Small intestine (tissue), 7 donors: ENCODE measurements at regions not wholly inside any gene's neighbourhood (a gene's known extent, or its start where the extent isn't known, plus 50 kb on each side); places are given as distances from the start of the nearest gene placed in this dataset.
A peak's percentile ranks its signal among the peaks of the same experiment; 100 is the strongest.

Source experiments
- DNase-seq, 2 donors: peaks; one replicate each; pipeline versions ENCODE4 v3.0.0 to v3.0.0-alpha.2; 2013
- FAIRE-seq: peaks from 2 replicates; lab custom pipeline; 2012; peaks lifted over from hg19 to GRCh38; lab: Jason Lieb, UNC
- H3K27ac ChIP-seq, 3 donors: one replicate each; pipeline ENCODE4 v1.5.1; 2013; ENCODE audit warnings: low read length in 2 of 3, mild to moderate bottlenecking in 2 of 3, control low read depth in 1 of 3, inconsistent platforms in 1 of 3, low read depth in 1 of 3, moderate library complexity in 1 of 3
- H3K27me3 ChIP-seq, 3 donors: one replicate each; pipeline ENCODE4 v1.6.1; 2013; ENCODE audit warnings: low read length in 3 of 3, inconsistent platforms in 1 of 3; ENCODE audit not compliant: control insufficient read depth in 3 of 3, insufficient read depth in 3 of 3
- H3K36me3 ChIP-seq, 3 donors: one replicate each; pipeline ENCODE4 v1.6.1; 2013; ENCODE audit warnings: low read length in 3 of 3, inconsistent platforms in 1 of 3, low read depth in 1 of 3, mild to moderate bottlenecking in 1 of 3, moderate library complexity in 1 of 3; ENCODE audit not compliant: control insufficient read depth in 3 of 3, insufficient read depth in 2 of 3
- H3K4me1 ChIP-seq, 3 donors: one replicate each; pipeline ENCODE4 v1.6.1; 2013; ENCODE audit warnings: low read length in 2 of 3, inconsistent platforms in 1 of 3, low read depth in 1 of 3, mild to moderate bottlenecking in 1 of 3, moderate library complexity in 1 of 3; ENCODE audit not compliant: control insufficient read depth in 3 of 3, insufficient read depth in 2 of 3
- H3K4me3 ChIP-seq, 3 donors: one replicate each; pipeline ENCODE4 v1.5.1; 2013; ENCODE audit warnings: low read length in 3 of 3, control low read depth in 1 of 3, inconsistent platforms in 1 of 3, low read depth in 1 of 3, mild to moderate bottlenecking in 1 of 3, moderate library complexity in 1 of 3
- H3K9me3 ChIP-seq, 2 donors: one replicate each; pipeline ENCODE4 v1.6.1; 2013; ENCODE audit warnings: low read depth in 1 of 2, low read length in 1 of 2; ENCODE audit not compliant: control insufficient read depth in 2 of 2, insufficient read depth in 1 of 2
- WGBS, 3 donors: extraction: QIAGEN DNeasy Blood & Tissue Kit; methylation state at CpG; one replicate each; pipeline ENCODE4 v1.1.7; 2013; 5-methylcytosine and 5-hydroxymethylcytosine counted together
- donor health status: healthy with polysubstance abuse.
- donor health status: control.
- donor health status: control.
- donor health status: Bipolar disorder and iron deficiency.
- donor health status: healthy.

DNA sequence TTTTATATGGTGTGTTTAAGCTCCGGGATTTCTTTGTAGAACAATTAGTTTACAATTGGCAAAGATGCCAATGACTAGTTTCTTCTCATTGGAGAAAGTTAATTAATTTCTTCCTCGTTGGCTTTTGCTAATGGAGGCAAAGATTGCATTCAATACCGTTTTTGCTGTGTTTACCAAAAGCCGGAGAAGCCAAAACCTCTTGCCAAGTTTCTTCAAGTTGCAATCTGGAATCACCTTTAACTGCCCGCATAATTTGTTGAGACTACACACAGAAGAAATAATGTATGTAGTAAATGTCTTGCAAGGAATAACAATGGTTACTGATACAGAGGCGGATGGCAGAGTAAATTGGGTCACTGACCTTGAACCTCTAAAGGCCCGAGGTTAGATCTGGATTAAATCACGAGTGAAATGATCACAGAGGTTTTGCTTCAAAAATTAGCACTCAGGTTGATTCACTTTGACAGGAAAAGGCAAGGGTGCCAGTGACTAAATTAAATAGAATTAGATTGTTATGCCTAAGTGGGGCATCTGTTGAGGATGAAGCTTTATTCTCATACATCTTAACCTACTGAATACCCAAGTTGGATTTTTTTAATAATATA lies 732.1 kb upstream of the NR2F2 start:
- WGBS, 3 donors = 52 to 64% (median 60%) methylated on average over 8 of the region's 8 CpGs
- peaks cover 0 to 5% of the 10 kb centered on the region in 2 donors for H3K9me3 ChIP-seq
- no peak overlapping the region for H3K27ac ChIP-seq
- FAIRE-seq (no peak), DNase-seq (no peak)
- no peaks in the 10 kb centered on the region for H3K27me3 ChIP-seq
- H3K36me3 ChIP-seq = no peaks in the 10 kb centered on the region
- H3K4me3 ChIP-seq = no peak overlapping the region
- H3K4me1 ChIP-seq = no peaks in the 10 kb centered on the region

DNA sequence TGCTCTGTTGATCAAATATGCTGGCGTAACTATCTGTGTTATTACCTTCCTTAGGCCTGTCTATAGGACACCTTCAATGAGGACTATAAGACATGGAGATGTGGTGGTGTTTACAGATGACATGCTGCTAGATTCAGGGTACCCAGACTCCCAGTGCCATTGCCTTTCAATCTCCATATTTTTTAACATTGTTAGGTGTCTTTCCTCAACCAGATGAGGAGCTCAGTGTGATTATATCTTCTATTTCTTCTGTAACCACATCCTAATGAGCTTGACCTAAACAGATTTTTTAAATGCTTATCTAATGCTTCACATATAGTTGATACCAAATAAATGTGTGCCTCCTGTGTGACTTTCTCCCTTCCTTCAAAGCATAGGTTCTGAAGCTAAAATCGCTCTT lies 730.1 kb upstream of the NR2F2 start:
- Histone ChIP-seq H3K9me3 (peaks cover 0 to 5% of the 10 kb centered on the region in 2 donors), H3K27me3 (no peaks in the 10 kb centered on the region), H3K4me3 (no peak overlapping the region), H3K27ac (no peak overlapping the region), H3K36me3 (no peaks in the 10 kb centered on the region), H3K4me1 (peaks cover 0 to 3% (median 0%) of the 10 kb centered on the region in 3 donors)
- no peak for FAIRE-seq
- DNase-seq = no peak
- WGBS, 3 donors = 82 to 91% (median 90%) methylated on average over 2 of the region's 2 CpGs

DNA sequence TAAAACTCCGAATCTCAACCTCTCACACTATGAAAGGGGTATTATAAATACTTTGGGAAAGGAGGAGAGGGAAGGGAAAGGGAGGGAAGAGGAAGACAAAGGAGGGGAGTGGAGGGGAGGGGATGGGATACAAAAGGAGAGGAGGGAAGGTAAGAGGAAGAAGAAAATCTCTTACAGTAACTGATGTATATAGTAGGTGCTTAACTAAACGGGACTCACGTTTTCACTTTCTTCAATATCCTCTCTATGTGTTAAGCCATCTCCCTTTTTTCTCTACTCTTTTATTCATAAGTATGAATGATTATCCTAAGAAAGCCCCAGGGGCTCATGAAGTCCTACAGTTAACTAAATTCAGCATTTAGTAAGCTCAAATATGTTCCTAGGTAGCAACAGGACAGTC lies 729.6 kb upstream of the NR2F2 start:
- Histone ChIP-seq H3K9me3 (peaks cover 0 to 5% of the 10 kb centered on the region in 2 donors), H3K4me3 (no peak overlapping the region), H3K27ac (no peak overlapping the region), H3K4me1 (peaks cover 0 to 3% (median 0%) of the 10 kb centered on the region in 3 donors), H3K36me3 (no peaks in the 10 kb centered on the region), H3K27me3 (no peaks in the 10 kb centered on the region)
- WGBS, 3 donors = 81 to 96% (median 87%) methylated on average over 3 of the region's 3 CpGs
- FAIRE-seq = no peak
- DNase-seq = no peak

DNA sequence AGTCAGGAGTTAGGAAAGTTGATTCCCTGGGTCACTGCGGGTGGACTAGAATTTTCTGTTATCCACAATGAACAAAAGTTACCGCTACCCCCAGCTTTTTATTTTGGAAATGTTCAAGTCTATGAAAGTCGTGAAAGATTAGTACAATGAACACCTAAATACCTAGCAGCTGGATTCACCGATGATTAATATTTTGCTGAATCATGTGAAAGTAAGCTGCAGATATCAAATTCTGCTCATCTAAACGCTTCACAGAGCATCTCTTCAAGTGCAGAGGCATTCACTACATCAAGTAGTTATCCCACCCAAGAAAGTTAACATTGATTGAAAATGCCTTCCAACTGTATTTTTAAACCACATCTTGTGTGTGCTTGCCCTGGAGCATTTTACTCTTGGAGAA lies 729.0 kb upstream of the NR2F2 start:
- Histone ChIP-seq H3K4me1 (peaks cover 0 to 3% (median 0%) of the 10 kb centered on the region in 3 donors), H3K27me3 (no peaks in the 10 kb centered on the region), H3K36me3 (no peaks in the 10 kb centered on the region), H3K4me3 (no peak overlapping the region), H3K9me3 (peaks cover 0 to 5% of the 10 kb centered on the region in 2 donors), H3K27ac (no peak overlapping the region)
- 81 to 88% (median 83%) methylated on average over 5 of the region's 5 CpGs for WGBS, 3 donors
- no peak for FAIRE-seq
- DNase-seq = no peak

DNA sequence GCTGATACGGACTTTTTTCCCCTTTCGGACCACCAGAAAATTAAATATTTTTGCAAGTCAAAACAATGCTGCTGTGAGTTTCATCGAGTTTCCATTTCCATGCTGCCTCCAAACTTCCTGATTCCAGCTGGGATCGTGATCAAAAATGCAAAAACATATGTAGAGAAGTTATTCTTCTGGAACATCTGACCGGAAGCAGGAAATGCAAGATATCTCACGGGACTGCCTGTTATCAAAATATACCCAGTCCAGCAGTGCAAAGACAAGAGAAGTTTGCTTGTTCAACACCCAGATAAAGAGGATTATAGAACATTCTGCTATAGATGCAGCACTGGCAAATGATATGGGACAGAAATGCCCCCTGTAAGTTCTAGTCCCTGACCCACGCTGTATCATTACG lies 726.7 kb upstream of the NR2F2 start:
- FAIRE-seq = no peak
- DNase-seq = no peak
- peaks cover 0 to 3% (median 0%) of the 10 kb centered on the region in 3 donors for H3K4me1 ChIP-seq
- WGBS, 3 donors = 48 to 66% (median 65%) methylated on average over 8 of the region's 8 CpGs
- H3K4me3 ChIP-seq = no peak overlapping the region
- H3K27me3 ChIP-seq = no peaks in the 10 kb centered on the region
- H3K36me3 ChIP-seq = no peaks in the 10 kb centered on the region
- peaks cover 0 to 5% of the 10 kb centered on the region in 2 donors for H3K9me3 ChIP-seq
- H3K27ac ChIP-seq = peak overlapping the region in 2 of 3 donors; percentile 17 to 38

DNA sequence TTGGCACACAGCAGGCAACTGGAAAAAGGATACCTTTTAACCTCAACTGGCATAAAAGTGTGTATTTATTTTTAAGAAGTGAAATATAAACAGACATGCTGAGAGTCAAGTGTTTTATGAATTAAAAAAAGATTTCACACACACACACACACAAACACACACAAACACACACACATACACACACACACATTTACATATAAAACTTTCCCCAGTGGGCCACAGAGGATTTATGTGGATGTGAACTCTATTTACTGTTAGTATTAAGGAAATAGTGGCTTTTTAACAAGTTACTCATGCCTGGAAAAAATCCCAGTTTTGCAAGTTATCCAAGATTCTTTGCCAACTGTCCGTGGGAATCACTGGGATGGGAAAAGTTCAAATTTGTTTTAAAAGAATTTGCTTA lies 725.9 kb upstream of the NR2F2 start:
- FAIRE-seq (no peak), DNase-seq (no peak)
- WGBS, 3 donors = 43 to 45% (median 44%) methylated on average over 1 of the region's 1 CpG
- Histone ChIP-seq H3K9me3 (peaks cover 0 to 5% of the 10 kb centered on the region in 2 donors), H3K27me3 (no peaks in the 10 kb centered on the region), H3K36me3 (no peaks in the 10 kb centered on the region), H3K4me3 (no peak overlapping the region), H3K4me1 (peaks cover 0 to 3% (median 0%) of the 10 kb centered on the region in 3 donors), H3K27ac (no peak overlapping the region)

DNA sequence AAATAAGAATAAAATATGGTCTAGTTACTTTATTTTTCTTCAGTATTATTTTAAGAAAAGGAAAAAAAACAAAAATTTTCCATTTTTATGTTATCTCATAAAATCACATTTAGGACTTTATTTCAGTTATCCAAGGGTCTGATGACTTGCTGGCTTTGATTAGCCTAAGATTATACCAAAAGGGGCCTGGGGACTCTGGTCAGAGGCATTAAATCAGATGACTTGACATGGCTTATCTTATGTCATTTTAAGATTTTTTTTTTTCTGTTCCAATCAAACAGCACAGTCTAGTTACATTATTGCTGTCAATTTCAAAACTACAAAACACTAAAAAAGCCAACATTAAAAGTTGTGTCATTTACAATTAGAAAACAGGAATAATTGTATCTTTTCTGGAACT lies 725.4 kb upstream of the NR2F2 start:
- H3K9me3 ChIP-seq = peaks cover 0 to 2% of the 10 kb centered on the region in 2 donors
- H3K36me3 ChIP-seq = no peaks in the 10 kb centered on the region
- no peak overlapping the region for H3K27ac ChIP-seq
- DNase-seq (no peak), FAIRE-seq (no peak)
- H3K4me1 ChIP-seq = peaks cover 0 to 3% (median 0%) of the 10 kb centered on the region in 3 donors
- H3K4me3 ChIP-seq = no peak overlapping the region
- no peaks in the 10 kb centered on the region for H3K27me3 ChIP-seq

DNA sequence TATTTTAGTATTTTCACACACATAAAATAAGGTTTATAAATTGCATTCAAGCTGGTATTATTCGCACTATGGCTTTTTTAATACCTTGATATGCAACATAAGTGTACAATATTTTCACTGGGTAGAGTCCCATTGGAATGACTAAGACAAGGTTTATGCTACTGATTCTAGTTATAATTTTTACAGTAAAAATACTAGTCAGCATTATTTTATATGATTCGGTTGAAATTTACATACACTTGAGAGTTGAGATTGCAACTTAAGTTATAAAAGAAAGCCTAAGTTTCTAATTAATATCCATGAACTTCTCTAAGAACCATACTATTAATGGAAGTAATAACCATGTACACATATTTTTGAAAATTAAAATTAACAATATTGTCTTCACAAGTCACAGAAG lies 723.9 kb upstream of the NR2F2 start:
- no peak overlapping the region for H3K27ac ChIP-seq
- FAIRE-seq = no peak
- H3K9me3 ChIP-seq = no peaks in the 10 kb centered on the region
- 91 to 95% (median 92%) methylated on average over 2 of the region's 2 CpGs for WGBS, 3 donors
- H3K4me1 ChIP-seq = peaks cover 0 to 3% (median 0%) of the 10 kb centered on the region in 3 donors
- no peaks in the 10 kb centered on the region for H3K27me3 ChIP-seq
- no peaks in the 10 kb centered on the region for H3K36me3 ChIP-seq
- H3K4me3 ChIP-seq = no peak overlapping the region
- DNase-seq = no peak

DNA sequence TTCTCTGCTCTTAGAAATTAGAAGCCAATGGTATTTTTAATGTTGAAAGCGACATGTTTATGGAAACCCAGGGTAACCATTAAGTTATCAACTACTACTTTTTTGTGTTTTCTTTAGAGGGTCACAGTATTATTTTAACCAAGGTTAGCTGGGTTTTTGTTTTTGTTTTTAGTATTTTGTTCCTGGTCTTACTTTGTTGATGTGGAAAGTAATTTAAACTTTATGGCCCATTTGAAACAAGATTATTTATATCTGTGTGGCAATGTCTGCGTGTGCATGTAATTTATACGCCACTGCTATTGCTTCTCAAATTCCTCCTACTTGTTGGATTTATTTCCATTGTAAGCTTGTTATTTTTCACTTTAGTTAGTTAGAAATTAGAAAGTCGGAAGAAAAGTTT lies 722.1 kb upstream of the NR2F2 start:
- Histone ChIP-seq H3K9me3 (no peaks in the 10 kb centered on the region), H3K4me1 (peaks cover 0 to 3% (median 0%) of the 10 kb centered on the region in 3 donors), H3K4me3 (no peak overlapping the region), H3K27ac (no peak overlapping the region), H3K27me3 (no peaks in the 10 kb centered on the region), H3K36me3 (no peaks in the 10 kb centered on the region)
- FAIRE-seq = no peak
- WGBS, 3 donors = 87 to 89% (median 88%) methylated on average over 4 of the region's 4 CpGs
- DNase-seq = no peak
